Fibroblast of gingiva (primary cell): ENCODE measurements at regions not wholly inside any gene's neighbourhood (a gene's known extent, or its start where the extent isn't known, plus 50 kb on each side); places are given as distances from the start of the nearest gene placed in this dataset.

Experiments
- DNase-seq: peaks from one replicate; pipeline ENCODE4 v3.0.0-alpha.2; 2011; ENCODE audit warnings: low read depth

GRCh38 chr20:40589581-40589980 is 99.5 kb downstream of the MAFB start:
- DNase-seq, result no peak

DNA sequence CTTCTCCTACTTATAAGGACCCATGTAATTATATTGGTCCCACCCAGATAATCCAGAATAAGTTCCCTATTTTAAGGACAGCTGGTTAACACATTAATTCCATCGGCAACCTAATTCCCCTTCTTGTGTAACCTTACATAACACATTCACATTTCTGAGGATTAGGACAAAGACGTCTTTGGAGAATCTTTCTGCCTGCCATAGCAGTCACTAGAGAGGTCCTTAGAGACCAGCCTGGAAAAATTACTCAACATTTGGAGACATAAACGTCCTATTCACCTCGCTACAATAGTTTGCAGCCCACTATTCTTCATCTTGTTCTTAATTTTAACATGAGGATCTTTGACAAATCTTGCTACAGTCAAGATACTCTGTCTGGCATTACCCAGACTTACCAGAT is 100.1 kb downstream of the MAFB start:
- DNase-seq, result no peak

GRCh38 chr20:40587038-40587437 is 102.0 kb downstream of the MAFB start:
- DNase-seq, result no peak

DNA sequence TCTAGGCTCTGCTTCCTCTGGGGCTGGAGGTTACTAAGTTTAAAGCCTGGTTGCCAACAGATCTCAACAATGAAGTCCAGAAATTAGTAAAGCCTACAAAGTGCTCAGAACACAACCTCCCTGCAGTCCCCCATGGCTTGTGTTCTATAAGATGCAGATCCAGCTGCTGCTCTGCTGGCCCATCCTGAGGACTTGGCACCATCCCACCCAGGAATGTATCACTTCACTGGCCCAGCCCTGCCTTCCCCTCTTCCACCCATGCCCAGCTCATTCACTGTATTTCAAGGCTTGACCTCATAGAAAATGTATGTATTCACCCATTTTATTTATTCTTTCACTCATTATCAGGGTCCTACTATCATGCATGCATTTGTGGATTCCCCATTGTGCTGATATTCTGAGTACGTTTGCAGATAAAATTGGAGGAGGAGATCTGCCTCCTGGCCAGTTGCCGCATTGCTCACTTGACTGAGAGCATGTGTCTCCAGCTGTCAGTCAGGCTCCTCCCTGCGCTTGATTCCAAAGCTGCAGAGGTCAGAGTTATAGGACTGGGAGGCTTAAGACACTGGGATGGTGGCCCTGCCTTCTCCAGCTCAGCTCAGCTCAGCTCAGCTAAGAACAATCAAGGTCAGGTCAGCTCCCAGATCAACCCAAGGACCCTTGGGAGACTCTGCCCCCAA is 104.8 kb downstream of the MAFB start:
- DNase-seq, result no peak

DNA sequence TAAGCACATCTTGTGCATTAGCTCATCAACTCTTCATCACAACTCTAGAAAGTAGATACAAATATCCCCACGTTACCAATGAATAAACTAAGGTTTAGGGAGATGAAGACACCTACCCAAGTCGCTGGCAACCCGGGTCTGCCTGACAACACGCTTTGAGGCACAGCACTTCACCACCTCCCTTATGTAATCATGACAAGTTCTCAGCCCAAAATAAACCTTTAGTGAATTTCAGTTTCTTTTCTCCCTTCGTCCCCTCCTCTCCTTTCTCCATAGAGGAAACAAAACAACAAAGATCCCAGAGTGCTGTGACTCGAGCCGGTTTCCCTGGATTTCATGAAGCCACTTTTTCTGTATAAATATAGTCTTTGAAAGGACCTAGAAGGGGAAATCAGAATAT is 105.4 kb downstream of the MAFB start:
- DNase-seq, result no peak

DNA sequence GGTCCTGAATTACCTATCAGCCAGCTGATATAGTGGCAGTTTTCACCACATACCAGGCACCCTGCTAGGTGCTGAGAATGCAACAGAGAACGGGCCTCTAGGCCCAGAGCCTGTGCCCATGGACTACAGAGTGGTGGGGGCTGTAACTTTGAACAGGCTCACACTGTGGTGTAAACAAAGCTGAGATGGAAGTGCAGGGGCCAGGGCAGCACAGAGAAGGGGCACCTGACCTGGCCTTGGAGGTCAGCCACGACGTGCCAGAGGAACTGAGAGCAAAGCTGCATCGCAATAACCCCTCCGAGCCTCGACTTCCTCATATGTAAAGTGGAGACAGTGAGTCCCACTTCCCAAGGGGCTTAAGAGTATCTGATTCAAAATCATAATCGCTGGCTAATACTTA is 105.8 kb downstream of the MAFB start:
- no peak for DNase-seq

DNA sequence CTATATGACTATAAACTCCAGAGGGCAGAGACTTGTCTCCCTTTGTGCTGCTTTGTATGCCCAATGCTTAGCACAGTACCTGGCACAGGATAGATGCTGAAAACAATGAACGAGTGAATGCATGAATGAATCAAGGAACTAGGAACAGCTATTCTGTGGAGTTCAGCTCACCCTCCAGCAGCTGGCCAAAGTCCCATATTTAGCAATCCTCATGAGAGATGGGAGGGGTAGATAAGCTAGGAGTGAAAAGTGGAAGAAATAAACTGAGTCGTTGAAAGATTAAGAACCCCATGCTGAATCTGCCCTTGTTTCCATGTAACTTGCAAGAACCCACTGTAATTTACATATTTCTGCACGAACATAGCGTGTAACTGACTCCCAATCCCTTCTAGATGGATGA is 106.5 kb downstream of the MAFB start:
- no peak for DNase-seq

DNA sequence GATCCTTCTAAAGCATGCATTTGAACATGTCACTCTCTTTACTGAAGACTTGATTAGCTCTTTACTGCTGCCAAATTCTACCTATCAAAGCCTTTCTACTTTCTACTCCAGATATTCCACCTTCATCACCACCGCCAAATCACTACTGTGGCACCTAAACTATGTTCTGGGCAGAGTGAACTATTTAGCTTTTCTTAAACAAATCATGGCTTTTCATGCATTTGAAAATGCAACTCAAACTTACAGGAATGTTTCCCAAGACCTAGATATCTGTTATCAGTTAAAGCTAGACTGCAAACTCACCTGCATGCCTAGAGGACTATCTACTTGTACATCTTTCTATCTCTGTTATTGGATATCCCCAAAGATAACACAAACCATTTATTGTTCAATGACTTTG is 109.3 kb downstream of the MAFB start:
- DNase-seq, result no peak

DNA sequence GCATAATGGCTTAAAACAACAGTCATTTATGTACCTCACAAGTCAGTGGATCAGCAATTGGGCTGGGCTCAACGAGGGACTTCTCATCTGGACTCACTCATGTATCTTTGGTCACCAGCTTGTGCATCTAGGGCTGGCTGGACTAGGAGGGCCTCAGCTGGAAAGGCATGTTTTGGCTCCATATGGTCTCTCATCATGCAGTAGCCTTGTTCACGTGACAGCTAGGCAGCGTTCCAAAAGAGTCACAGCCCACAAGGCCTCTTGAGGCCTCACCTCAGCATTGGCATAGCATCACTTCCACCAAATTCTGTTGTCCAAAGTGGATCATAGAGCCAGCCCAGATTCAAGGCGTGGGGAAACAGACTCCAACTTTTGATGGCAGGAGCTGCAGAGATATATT is 110.1 kb downstream of the MAFB start:
- no peak for DNase-seq

DNA sequence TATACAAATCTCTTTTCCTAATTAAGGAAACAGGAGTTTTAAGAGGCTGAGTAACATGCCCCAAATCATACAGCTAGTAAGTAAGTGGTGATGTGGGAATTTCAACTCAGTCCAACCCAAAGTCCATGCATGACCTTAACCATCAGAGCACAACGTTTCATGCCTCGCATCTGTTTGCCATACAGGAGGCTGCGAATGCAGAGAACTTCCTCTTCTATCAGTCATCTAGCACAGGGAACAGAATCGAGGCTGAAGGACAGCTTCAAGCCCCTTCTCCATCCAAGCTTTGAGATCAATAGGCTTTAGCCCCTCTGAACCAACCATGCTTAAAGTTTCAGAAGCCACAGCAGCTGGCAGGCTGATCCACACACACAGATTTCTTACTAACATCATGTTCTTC is 113.2 kb downstream of the MAFB start:
- DNase-seq, result no peak

GRCh38 chr20:40572251-40572650 is 116.8 kb downstream of the MAFB start:
- DNase-seq, result no peak

DNA sequence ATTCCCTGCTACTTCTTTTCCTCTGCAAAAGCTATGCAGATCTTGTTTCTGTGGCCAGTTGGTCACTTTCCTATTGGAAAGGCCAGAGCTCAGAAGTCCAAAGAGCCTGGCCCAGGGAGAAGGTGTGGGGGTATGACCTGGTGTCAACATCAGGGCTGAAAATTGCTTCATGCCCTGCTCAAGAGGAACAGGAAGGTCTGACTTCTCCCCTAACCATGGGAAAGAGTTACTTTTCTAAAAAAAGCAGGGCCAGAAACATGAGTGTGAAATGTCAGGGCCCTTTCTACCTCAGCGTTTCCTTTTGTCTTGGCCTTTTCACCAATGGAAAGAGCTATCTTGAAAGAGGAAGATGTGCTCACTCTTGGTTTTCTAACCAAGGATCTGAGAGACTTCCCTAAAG is 117.4 kb downstream of the MAFB start:
- DNase-seq, result no peak

- no peak for DNase-seq
Measured at GRCh38 chr20:40568200-40568599, 120.8 kb downstream of the MAFB start.

GRCh38 chr20:40565682-40566040 is 123.4 kb downstream of the MAFB start:
- no peak for DNase-seq

- peak; percentile 49 for DNase-seq
Measured at GRCh38 chr20:40565001-40565681, 123.9 kb downstream of the MAFB start.

DNA sequence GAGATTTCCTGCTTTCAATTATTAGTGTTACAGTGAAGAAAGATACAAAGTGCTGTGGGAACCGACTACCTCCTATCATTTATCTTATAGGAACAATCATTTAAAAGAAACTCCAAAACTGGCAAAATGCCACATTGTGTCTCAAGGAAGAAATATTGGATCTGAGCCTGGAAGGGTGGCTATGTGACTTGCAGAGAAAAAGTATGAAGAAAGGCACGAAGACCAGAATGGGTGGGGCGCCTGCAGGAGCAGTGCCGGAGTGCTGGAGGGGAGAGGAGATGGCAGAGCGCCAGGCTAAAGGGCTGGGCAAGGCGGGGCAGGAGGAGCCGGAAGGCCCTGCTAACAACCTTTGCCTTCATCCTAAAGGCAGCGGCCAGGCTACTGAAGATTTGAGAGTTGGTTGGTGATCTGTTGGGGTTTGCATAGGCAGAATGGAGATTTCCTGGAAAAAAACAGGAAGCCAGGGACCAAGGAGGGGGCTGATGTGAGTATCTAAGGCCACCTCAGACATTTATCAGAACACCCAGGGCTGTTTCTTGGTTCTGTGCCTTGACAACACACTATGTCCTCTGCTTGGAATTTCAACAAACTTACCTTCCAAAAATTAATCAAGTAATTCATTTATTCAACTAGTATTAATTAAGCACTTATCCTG is 125.6 kb downstream of the MAFB start:
- no peak for DNase-seq

- no peak for DNase-seq
Measured at GRCh38 chr20:40562031-40562430, 127.0 kb downstream of the MAFB start.

- no peak for DNase-seq
Measured at GRCh38 chr20:40561187-40561586, 127.8 kb downstream of the MAFB start.

GRCh38 chr20:40558212-40558611 is 130.8 kb downstream of the MAFB start:
- no peak for DNase-seq

DNA sequence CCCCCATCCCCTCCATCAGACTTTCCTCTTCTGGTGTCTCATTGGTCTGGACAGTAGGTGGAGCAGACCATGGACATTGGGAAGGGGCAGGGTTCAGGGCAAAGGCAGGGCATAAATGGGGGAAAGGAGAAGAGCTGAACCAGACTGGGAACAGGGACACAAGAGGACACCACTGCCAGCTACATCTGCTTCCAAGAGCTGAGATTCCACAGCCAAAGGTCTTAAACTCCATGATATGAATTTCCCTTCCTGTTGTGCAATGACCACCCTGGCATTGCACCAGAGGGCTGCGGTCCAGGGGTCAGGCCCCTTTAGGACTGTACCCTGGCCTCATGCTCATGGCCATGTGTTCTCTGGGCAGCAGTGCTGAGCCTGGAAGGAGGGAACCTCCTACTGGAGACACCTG is 137.9 kb downstream of the MAFB start:
- DNase-seq, result no peak

- DNase-seq, result no peak
Measured at GRCh38 chr20:40547483-40548091, 141.4 kb downstream of the MAFB start.

- DNase-seq, result no peak
Measured at GRCh38 chr20:40545478-40545877, 143.6 kb downstream of the MAFB start.

- DNase-seq, result no peak
Measured at GRCh38 chr20:40542065-40542464, 147.0 kb downstream of the MAFB start.
